M059J (cell line): ENCODE measurements at regions not wholly inside any gene's neighbourhood (a gene's known extent, or its start where the extent isn't known, plus 50 kb on each side); places are given as distances from the start of the nearest gene placed in this dataset.
"Not testable (repeated sequence)": the region's sequence is repeated elsewhere in the genome, so short reads cannot be mapped to it uniquely, and the experiment has no call there.

Source experiments
- DNase-seq: peaks from one replicate; pipeline ENCODE4 v3.0.0-alpha.2; 2012; ENCODE audit warnings: low read depth

DNA sequence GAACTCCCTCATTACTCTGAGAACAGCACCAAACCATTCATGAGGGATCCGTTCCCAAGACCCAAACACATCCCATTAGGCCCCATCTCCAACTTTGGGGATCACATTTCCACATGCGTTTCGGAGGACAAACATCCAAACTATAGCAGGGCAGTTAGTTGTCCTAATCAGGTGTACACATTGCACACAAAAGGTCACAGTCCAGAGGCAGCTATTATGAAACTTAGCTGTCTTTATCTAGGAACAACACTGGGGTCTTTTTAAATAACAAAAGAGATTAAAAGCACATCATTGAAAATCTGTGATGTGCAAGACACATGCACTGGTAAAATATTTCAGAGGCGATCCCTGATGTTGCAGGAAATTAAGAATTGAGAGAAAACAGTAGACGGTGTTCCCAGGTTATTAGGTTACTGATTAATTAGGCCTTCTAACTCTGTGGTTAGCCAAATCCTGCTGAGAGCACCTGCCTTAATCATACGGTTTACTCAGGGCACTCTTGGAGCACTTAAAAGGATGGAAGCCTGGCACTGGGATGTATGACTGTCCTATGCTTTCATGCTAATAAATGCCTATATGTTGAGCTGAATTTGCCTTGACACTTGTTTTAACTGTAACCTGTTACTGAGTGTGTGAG, 1574.5 kb upstream of the WWC1 start:
- no peak for DNase-seq

DNA sequence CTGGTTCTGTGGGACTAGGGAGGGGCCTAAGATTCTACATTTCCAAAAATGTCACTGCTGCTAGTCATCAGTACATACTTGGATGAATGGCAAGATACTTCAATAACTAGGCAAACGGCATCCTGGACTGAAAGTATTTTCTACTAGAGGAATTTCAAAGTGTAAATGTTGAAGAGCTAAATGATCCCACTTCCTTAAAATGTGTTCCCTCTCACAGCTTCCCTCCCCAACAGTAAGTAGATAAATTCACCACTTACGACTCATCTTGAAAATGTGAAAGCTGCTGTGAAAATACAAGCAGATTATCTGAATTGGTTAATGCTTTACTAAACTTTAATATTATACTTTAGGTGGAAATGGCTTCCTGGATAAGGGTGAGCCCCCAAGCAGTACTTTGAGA, 1571.5 kb upstream of the WWC1 start:
- no peak for DNase-seq

DNA sequence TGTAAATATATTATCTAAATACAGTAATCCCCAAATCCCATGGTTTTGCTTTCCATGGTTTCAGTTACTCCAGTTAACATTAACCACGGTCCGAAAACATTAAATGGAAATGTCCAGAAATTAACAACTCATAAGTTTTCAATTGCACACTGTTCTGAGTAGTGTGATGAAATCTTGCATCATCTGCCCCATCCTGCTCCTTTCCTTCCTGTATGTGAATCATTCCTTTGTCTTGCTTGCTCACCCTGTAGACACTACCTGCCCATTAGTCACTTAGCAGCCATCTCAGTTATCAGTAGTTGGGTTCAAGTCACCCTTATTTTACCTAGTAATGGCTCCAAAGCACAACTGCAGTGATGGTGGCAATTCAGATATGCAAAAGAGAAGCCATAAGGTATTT, 1568.5 kb upstream of the WWC1 start:
- peak; percentile 15 for DNase-seq

DNA sequence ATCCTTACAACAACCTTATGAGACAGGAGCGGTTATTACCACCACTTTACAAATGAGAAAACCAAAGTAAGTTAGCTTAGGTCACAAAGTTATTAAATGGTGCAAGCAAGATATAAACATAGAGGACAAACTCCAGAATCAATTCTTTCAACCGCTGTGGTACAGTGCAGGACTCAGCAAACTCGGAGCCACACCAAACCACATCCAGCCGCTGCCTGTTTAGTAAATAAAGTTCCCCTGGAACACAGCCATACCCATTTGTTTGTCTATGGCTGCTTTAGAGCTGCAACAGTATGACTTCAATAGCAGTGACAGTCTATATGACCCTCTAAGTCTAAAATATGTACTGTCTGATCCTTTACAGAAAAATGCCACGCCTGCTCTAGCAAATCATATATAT, 1567.2 kb upstream of the WWC1 start:
- no peak for DNase-seq

DNA sequence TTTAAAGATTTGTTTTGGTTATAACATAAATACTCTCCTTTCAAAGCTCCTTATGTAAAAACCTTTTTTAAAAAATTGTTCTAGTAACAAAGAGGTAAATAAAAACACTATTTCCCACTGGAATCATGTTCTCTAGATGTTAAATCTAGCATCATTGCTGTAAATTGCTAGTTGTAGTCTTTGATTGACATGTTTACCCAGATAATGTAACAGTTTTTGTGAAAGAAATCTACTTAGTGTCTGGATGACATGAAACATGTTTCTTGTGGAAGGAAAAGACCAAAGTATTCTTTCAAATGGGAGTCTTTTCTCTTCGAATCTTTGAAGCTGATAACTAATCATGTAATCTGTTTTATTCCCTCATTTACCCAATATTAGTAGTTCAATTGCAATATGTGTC, 1565.9 kb upstream of the WWC1 start:
- no peak for DNase-seq

DNA sequence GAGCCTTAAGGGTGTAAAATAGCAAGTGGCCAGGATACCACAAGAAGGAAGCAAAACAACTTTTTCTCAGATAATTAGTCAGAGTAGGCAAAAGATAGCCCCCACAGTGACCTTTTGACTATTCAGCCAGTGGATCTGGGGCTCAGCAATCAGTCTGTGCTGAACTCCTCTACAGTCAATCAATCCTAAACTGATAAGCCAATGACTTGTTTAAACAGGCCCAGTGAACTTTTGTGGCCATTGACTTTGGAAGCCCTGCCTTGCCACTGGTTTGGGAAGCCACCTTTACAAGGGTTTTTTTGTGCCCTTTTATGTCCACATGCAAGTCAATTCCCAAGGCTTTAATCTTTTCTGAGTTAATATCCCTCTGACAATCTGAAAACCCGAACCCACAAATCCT, 1565.0 kb upstream of the WWC1 start:
- DNase-seq = no peak

DNA sequence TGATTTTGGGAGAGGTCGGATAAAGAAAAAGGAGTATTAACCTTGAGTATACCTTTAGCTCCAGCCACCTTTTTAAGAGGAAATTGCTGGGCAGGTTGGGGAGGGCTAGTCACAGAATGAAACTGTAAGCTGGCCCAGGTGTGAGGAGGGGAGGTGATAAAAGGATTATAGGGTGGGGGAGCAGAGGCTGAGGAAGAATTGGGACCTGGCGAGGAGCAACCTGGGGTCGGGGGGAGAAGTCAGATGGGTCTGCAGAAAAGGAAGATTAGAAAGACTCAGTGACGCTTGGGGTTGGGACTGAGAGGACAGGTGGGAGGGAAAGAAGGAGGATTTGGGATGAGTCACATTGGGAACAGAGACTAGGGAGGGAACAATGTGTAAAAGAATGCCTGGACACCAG, 1548.5 kb upstream of the WWC1 start:
- not testable (repeated sequence) for DNase-seq

DNA sequence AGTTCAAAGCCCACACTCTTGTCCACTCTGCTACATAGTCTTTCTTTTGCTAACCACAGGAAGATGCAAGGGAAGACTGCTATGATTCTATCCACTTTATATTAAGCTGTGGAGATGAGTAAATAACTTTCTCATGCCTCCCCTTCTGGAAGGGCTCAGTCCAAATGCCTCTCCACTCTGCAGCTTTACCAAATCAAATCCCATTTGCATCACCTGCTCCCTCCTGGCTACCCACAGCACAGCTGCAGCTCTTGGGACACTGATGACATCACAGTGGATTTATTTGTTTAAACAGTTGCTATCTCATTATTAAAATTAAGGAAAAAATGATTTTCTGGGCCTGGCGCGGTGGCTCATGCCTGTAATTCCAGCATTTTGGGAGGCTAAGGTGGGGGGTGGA, 1544.9 kb upstream of the WWC1 start:
- DNase-seq = no peak

DNA sequence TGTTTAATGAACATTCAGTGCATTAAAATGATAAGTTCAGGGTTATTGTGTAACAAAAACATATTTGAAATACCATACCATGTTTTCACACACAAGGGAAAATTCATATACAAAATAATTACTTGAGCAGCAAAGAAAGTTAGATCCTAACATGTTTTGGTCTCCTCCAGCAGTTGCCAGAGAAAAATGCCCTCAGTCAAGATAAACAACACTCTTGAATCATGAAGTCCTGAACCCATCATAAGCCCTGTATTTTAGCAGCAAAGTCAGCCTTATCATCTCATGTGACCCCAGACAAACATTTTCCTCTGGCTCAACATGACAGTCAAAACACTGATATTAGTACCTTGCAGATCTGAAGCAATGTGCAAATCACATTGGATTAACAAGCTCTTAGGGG, 1541.1 kb upstream of the WWC1 start:
- DNase-seq = no peak

DNA sequence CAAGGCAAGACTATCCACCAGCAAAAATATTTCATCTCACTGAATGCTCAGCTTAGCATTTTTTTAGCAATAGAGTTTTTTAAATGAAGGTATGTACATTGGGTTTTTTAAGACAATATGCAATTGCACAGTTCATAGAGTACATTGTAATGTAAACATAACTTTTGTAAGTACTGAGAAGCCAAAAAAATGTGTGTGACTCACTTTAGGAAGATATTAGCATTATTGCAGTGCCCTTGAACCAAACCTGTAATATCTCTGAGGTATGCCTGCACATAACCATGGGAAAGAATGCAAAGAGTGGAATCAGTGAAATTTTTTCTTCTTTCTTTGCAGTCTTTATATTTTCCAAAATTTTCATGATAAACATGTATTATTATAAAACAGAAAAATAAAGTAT, 1533.3 kb upstream of the WWC1 start:
- no peak for DNase-seq

DNA sequence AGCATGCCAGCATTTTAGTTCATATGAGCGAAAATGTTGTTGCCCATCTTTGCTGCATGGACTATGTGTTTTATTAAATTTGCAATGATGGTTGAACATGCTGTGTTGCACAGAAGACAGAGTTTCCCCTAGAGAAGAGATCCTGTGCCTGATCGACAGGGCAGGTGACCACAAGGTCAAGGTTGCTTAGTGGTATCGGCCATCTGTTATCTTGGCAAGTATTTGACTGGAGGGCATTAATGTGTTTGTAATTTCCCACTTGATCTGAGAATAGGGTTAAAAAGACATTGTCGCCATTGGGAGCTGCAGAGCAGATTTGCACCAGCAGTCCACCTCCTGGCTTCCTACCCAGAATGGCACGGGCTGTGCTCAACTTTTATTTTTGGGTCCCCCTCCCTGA, 1523.6 kb upstream of the WWC1 start:
- no peak for DNase-seq

DNA sequence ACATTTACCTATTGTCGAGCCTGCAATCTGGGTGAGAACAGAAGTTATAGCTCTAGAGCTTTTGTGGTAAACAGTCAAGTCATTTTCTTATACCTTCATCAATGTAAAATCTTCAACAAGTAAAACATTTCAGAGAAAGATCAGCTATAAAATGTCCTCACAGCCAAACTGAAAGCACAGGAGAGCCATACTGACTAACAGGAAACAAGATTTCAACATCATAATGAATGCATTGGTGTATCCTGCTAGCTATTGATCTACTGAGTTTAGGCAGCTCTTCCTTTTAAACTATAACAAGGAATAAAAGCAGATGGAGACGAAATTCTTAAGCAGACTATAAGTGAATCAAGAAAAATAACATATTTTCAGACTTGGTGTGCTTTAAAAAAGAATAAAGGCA, 1522.9 kb upstream of the WWC1 start:
- DNase-seq = no peak

DNA sequence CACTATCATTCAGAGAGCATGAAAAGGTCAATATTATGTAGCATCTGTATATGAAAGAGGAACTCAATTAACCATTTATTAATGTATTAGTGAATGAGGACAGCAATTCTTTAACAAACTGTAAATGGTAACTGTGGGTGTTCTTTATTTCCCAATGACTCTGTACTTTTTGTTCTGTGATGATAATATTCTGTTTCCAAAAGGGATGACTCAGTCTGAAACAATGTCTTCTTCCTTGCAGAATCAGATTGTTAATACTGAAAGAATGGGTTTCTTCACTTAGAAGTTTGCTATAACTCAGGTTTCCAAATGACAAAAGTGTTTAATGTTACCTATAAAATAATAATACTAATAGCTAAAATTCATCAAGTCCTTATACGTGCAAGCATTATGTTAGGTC, 1518.7 kb upstream of the WWC1 start:
- peak; percentile 5 for DNase-seq

DNA sequence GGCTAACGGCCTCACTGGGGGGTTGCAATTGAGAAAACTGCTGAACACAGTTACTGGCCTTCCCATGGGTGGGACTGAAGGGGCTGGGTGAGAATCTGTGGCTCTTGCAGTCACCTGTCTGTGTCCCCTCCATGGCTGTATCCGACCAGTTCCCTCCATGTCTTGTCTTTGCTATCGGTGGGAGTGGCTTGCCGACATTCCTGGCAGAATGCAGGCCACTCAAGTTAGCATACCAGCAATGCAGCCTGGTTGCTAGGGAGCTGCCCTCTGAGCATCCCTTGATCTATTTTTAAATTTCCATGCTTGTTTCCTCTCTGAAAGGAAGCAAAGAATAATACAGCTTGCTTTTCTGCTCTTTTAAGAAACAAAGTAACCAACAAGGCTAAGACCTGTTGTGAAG, 1509.7 kb upstream of the WWC1 start:
- DNase-seq = no peak

DNA sequence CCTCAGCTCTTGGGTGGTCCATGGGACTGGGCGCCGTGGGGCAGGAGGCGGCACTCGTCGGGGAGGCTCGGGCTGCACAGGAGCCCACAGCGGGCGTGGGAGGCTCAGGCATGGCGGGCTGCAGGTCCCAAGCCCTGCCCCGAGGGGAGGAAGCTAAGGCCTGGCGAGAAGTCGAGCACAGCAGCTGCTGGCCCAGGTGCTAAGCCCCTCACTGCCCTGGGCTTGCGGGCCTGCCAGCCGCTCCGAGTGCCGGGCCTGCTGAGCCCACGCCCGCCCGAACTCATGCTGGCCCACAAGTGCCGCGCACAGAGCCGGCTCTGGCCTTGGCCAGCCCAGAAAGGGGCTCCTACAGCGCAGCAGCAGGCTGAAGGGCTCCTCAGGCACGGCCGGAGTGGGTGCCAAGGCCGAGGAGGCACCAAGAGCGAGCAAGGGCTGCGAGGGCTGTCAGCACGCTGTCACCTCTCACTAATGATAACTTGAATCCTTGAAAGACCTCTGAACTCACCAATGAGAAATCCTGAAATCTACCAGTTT, 1506.8 kb upstream of the WWC1 start:
- DNase-seq = no peak

DNA sequence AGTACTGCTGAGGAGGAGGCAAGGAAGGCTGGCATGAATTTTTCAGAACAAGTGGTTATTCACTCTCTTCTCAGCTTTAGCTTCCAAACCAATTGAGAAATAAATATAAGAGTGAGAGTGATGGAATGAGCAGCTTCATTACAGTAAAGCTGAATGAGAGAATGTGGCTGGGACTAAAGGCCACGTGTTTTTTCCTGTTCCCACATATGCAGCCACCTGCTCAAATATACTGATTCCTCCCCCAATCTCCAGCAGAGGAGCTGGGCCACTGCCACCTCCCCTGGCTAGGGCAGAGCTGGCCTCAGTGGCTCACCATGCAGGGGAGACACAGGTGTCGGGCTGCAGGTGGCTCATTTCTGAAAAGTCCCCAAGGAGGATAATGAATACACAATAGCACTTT, 1505.3 kb upstream of the WWC1 start:
- no peak for DNase-seq

DNA sequence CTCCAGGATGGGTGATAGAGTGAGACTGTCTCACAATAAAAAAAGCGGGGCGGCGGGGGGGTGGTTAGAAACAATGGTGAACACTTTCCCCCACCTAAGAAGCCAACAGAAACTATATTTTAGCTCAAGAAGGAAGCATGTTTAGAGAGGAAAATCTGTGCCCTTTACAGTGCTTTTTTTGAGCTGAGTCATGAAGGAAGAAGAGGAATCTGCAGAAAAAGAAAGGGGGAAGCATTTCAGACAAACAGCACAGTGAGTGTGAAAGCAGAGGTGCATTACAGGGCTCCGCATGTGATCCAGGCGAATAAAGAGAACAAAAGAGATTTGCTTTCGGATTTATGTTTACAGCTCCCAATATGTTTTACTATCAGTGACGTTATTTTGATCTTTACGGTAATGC, 1504.6 kb upstream of the WWC1 start:
- DNase-seq = no peak

DNA sequence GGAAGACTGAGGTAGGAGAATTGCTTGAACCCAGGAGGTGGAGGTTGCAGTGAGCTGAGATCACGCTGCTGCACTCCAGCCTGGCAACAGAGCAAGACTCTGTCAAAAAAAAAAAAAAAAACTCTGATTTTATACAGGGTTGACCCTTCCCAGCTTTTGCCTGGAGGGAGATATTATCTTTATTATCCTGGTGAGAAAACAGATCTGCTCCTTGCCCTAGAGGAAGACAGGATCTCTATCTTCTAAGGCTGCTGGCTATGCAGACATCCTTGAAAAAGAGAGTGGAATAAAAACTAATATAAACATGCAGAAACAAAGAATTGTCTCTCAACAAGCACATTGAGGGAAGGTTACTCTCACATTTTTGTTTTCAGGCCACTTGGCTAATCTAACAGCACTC, 1503.4 kb upstream of the WWC1 start:
- no peak for DNase-seq

DNA sequence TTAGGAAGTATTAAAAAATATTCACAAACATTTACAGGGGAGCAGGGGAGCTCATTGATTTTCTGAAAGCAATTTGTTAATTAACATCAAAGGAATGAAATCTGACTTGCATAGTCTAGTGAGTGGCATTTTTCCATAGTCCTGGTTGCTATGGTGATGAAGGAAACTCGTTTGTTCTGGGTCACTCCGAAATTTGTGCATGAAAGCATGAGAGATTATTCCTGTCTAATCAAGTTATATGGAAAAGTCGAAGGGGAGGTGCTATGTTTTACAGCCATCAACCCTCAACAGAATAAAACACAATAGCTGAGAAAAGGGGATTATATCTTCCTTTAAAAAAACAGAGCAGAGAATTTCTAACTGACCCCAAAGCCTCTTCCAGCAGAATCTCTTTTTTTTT, 1495.7 kb upstream of the WWC1 start:
- no peak for DNase-seq

DNA sequence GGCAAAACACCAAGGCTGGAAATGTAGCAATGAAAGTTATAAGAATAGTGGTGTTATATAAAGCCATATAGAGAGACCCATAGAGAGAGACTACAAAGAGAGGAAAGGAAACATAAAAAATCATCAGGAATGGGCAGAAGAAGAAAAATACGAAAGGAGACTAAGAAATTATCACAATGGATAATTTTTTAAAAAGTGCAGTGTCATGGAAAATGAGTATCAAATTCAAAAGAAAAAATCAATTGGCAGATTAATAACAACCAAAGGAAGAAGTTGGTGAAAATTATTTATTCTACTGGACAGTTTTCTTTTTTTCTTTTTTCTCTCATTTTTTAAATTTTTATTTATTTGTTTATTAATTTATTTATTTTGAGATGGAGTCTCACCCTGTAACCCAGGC, 1488.4 kb upstream of the WWC1 start:
- no peak for DNase-seq

DNA sequence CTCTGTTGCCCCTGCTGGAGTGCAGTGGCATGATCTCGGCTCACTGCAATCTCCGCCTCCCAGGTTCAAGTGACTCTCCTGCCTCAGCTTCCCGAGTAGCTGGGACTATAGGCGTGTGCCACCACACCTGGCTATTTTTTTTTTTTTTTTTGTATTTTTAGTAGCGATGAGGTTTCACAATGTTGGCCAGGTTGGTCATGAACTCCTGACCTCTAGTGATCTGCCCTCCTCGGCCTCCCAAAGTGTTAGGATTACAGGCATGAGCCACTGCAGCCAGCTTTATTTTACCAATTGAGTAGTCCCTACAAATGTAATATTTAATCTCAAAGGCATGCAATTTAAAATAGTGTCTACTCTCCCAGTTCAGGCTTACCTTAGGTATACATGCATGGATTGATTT, 1487.2 kb upstream of the WWC1 start:
- DNase-seq = not testable (repeated sequence)

DNA sequence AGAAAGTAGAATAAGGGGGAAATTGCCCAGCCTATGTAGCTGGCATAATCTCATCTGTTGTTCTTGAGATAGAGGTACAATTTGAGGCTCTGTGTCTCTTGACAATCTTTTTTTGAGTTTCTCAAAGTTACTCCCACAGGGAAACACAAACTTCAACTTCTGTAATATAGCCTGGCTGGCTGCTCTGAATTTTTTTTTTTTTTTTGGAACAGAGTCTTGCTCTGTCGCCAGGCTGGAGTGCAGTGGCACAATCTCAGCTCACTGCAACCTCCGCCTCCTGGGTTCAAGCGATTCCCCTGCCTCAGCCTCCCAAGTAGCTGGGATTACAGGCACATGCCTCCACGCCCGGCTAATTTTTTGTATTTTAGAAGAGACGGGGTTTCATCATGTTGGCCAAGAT, 1486.8 kb upstream of the WWC1 start:
- DNase-seq = not testable (repeated sequence)

DNA sequence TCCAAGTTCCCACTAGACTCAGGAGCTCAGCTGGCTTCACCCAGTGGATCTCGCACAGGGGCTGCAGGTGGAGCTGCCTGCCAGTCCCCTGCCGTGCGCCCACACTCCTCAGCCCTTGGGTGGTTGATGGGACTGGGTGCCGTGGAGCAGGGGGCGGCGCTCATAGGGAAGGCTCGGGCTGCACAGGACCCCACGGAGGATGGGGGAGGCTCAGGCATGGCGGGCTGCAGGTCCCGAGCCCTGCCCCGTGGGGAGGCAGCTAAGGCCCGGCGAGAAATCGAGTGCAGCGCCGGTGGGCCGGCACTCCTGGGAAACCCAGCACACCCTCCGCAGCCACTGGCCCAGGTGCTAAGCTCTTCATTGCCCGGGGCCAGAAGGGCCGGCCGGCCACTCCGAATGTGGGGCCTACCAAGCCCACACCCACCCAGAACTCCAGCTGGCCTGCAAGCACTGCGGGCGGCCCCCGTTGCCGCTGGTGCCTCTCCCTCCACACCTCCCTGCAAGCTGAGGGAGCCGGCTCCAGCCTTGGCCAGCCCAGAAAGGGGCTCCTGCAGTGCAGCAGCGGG, 1481.3 kb upstream of the WWC1 start:
- DNase-seq = not testable (repeated sequence)

DNA sequence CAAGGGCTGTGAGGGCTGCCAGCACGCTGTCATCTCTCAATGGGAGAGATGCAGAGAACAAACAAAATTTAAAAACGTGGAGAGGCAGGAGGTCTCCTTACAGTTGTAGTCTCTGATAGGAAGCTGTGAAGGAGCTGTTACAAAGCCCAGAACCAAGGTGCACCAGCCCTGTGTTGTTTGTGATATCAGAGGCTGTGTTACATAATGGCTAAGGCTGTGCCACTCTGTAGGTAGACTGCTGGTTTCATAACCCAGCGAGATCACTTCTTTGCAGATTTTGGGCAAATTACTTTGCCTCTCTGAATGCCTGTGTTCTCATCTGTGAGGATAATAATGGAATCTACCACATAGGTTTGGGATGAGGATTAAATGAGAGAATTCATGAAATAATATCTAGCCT, 1480.7 kb upstream of the WWC1 start:
- no peak for DNase-seq
